ENCODE measurements at regions not wholly inside any gene's neighbourhood (a gene's known extent, or its start where the extent isn't known, plus 50 kb on each side); places are given as distances from the start of the nearest gene placed in this dataset.

DNA sequence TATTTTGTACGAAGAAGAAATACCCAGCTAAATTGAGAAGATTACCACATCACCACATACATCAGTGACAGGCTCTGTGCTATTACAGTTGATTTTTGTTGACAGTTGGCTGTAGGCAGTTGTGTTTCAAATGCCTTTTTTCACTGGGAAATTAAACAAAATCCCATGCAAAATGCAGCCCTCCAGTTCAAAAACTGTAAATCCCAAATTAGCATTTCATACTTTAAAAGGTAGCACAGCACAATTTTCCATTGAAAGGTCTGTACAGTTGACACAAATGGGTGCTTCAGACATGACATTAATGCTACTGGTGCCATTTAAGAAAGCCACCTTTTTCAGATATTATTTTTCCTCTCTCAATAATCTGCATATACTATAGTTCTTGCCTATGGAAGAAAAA is 807.2 kb downstream of the BCL11A start:
- Histone ChIP-seq H3K4me3 (no peak overlapping the region), H3K27ac (no peak overlapping the region), H3K27me3 (no peaks in the 10 kb centered on the region), H3K36me3 (no peaks in the 10 kb centered on the region), H3K9ac (ENCODE audit: low read depth in 2 of 2, low read length in 2 of 2) (no peak overlapping the region), H3K9me3 (no peaks in the 10 kb centered on the region), H3K4me1 (no peaks in the 10 kb centered on the region)
- TF ChIP-seq, protein P1, sequence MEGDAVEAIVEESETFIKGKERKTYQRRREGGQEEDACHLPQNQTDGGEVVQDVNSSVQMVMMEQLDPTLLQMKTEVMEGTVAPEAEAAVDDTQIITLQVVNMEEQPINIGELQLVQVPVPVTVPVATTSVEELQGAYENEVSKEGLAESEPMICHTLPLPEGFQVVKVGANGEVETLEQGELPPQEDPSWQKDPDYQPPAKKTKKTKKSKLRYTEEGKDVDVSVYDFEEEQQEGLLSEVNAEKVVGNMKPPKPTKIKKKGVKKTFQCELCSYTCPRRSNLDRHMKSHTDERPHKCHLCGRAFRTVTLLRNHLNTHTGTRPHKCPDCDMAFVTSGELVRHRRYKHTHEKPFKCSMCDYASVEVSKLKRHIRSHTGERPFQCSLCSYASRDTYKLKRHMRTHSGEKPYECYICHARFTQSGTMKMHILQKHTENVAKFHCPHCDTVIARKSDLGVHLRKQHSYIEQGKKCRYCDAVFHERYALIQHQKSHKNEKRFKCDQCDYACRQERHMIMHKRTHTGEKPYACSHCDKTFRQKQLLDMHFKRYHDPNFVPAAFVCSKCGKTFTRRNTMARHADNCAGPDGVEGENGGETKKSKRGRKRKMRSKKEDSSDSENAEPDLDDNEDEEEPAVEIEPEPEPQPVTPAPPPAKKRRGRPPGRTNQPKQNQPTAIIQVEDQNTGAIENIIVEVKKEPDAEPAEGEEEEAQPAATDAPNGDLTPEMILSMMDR (IDR thresholded peaks at IDR 0.05), result no peak
- no peak for DNase-seq
- intact Hi-C loops (cut with DNase I), result no loop called here

DNA sequence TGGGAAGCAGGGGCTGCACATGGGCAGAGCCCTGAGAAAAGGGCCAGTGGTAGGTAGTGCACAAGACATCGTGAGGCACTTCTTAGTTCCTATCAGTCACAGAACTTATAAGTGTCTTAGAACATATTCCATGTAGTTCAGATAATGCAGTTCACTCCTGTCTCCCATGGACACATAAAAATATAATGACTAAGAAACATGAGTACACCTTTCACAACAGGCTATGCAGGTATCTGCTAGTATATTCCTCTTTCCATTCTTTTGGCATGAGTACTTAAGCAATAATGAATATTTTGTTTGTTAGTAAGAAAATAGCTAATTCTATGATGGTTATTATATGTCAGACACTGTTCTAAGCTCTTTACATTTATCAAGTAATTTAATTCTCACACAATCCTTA is 808.4 kb downstream of the BCL11A start:
- intact Hi-C loops (cut with DNase I), result no loop called here
- DNase-seq, result no peak
- Histone ChIP-seq H3K4me1 (no peaks in the 10 kb centered on the region), H3K9ac (ENCODE audit: low read depth in 2 of 2, low read length in 2 of 2) (no peak overlapping the region), H3K9me3 (no peaks in the 10 kb centered on the region), H3K27ac (no peak overlapping the region), H3K27me3 (no peaks in the 10 kb centered on the region), H3K36me3 (no peaks in the 10 kb centered on the region), H3K4me3 (no peak overlapping the region)
- TF ChIP-seq, protein P1 (IDR thresholded peaks at IDR 0.05), result no peak

DNA sequence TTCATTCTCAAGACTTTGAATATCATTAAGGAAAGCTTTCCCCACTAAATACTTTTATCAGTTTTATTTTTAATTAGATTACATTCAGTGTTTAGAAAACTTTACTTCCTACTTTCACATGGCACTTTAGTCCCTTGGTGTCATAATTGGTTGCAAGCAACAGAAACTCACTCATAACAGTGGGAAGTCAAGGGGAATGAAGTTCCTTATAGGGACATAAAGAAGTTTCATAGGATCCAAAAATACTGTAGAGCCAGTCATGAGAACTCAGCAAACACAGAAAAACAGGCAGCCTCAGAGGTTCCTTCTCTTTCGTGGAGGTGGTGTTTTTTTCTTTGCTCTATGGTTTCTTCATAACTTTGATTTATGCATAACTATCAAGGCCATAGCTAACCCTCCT is 809.0 kb downstream of the BCL11A start:
- Histone ChIP-seq H3K36me3 (no peaks in the 10 kb centered on the region), H3K4me1 (no peaks in the 10 kb centered on the region), H3K27me3 (no peaks in the 10 kb centered on the region), H3K9me3 (no peaks in the 10 kb centered on the region), H3K9ac (ENCODE audit: low read depth in 2 of 2, low read length in 2 of 2) (no peak overlapping the region), H3K27ac (no peak overlapping the region), H3K4me3 (no peak overlapping the region)
- no peak for DNase-seq
- intact Hi-C loops (cut with DNase I), result no loop called here
- TF ChIP-seq, protein P1 (IDR thresholded peaks at IDR 0.05), result no peak

DNA sequence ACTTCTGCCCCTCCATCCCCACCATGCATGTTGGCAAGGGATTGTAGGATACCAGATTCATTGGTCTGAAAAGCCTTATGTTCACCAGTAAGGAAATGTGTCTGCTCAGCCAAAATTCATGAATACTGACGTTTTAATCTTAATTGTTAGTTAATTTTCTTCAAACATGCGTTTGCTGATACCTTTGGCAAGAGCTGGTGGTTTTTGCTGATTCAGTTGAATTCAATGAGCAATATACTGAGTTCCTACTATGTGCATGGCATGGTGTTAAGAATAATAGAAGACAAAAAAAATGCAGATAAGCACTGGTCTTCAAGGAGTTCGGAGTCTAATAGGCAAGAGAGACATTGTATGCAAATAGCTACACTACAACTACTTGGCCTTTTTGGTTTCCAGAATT is 811.6 kb downstream of the BCL11A start:
- Histone ChIP-seq H3K4me1 (no peaks in the 10 kb centered on the region), H3K9me3 (no peaks in the 10 kb centered on the region), H3K27ac (no peak overlapping the region), H3K27me3 (no peaks in the 10 kb centered on the region), H3K4me3 (no peak overlapping the region), H3K36me3 (no peaks in the 10 kb centered on the region), H3K9ac (ENCODE audit: low read depth in 2 of 2, low read length in 2 of 2) (no peak overlapping the region)
- no peak for DNase-seq
- intact Hi-C loops (cut with DNase I), result no loop called here
- TF ChIP-seq, protein P1 (IDR thresholded peaks at IDR 0.05), result no peak

DNA sequence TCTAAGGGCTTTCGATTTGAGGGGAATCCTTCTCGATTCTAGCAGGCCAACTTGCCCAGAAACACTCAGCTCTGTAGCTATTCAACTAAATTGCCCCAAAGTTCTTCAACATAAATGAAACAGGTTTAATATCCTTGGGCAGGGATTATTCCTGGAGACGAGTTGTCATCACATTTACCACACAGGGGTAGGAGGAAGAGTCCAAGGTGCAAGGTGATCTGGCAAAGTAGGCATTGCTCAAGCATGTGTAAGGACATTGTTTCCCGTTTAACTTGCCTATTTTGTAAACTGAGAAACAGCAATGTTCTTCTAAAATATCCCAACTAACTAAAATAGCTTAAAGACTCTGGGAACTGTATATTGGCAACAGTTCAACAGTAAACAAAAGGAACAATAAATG is 814.3 kb downstream of the BCL11A start:
- no peak for DNase-seq
- H3K4me1 ChIP-seq, result no peaks in the 10 kb centered on the region
- no peaks in the 10 kb centered on the region for H3K9me3 ChIP-seq
- no peak overlapping the region for H3K9ac ChIP-seq (ENCODE audit: low read depth in 2 of 2, low read length in 2 of 2)
- intact Hi-C loops (cut with DNase I), result no loop called here
- H3K27ac ChIP-seq, result no peak overlapping the region
- TF ChIP-seq, protein P1 (IDR thresholded peaks at IDR 0.05), result no peak
- no peak overlapping the region for H3K4me3 ChIP-seq
- no peaks in the 10 kb centered on the region for H3K36me3 ChIP-seq
- no peaks in the 10 kb centered on the region for H3K27me3 ChIP-seq

DNA sequence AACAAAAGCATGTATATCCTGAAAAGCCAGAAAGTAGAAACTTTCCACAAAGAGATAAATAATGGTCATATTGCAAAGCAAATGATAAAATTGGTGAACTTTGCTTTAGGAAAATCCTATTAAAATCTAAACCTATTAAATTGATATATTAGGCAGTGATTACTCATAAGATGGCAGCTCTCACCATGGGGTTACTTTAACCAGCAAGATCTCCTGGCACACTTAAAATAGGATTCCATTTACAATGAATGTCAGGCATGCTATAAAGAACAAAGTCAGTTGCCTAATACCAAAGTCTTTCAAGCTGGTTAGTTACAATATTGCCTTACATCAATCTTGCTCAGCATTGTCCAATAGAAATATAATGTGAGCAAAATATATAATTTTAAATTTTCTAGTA is 816.2 kb downstream of the BCL11A start:
- no peak for DNase-seq
- Histone ChIP-seq H3K4me1 (no peaks in the 10 kb centered on the region), H3K9me3 (no peaks in the 10 kb centered on the region), H3K27me3 (no peaks in the 10 kb centered on the region), H3K27ac (no peak overlapping the region), H3K4me3 (no peak overlapping the region), H3K9ac (ENCODE audit: low read depth in 2 of 2, low read length in 2 of 2) (no peak overlapping the region), H3K36me3 (no peaks in the 10 kb centered on the region)
- intact Hi-C loops (cut with DNase I), result no loop called here
- TF ChIP-seq, protein P1 (IDR thresholded peaks at IDR 0.05), result no peak
